Endothelial cell of umbilical vein (primary cell): ENCODE measurements at regions not wholly inside any gene's neighbourhood (a gene's known extent, or its start where the extent isn't known, plus 50 kb on each side); places are given as distances from the start of the nearest gene placed in this dataset.

Experiments
- BruUV-seq: library from RNA; stranded (reverse); fragments of 400-500 nt; replicated peaks from 2 replicates; lab custom pipeline; 2021; lab: Mats Ljungman, UMichigan
- CTCF ChIA-PET: fragments of 300-600, 350-600 bp; sonication (Branson Sonifier 250); formaldehyde crosslinking; loops from one replicate; lab custom pipeline; 2021; ENCODE audit warnings: antibody characterized with exemption, inconsistent platforms; lab: Charles Lee
- POLR2A ChIA-PET: fragments of 300-600, 350-600 bp; sonication (Branson Sonifier 250); formaldehyde crosslinking; loops from one replicate; lab custom pipeline; 2021; ENCODE audit warnings: antibody characterized with exemption, inconsistent platforms; lab: Charles Lee
- DNase-seq: peaks from one replicate; pipeline ENCODE4 v3.0.0-alpha.2; 2011; ENCODE audit warnings: low read depth, low spot score
- FAIRE-seq: peaks from 2 replicates; lab custom pipeline; 2011; peaks lifted over from hg19 to GRCh38; lab: Jason Lieb, UNC
- H2AFZ ChIP-seq: 2 replicates; pipeline ENCODE4 v1.6.0; 2012; ENCODE audit warnings: low read depth, low read length, control low read depth, inconsistent platforms
- H3K27ac ChIP-seq: 2 replicates; pipeline ENCODE4 v1.5.1; 2011; ENCODE audit warnings: low read depth, mild to moderate bottlenecking, control low read depth, low read length, moderate library complexity; ENCODE audit not compliant: insufficient read depth
- H3K27me3 ChIP-seq, 2 experiments: 2 replicates each; pipeline versions ENCODE4 v1.6.0 to v1.6.1; 2011; ENCODE audit warnings: low read length in 2 of 2, mixed read lengths in 1 of 2; ENCODE audit not compliant: control insufficient read depth in 2 of 2, insufficient read depth in 2 of 2
- H3K36me3 ChIP-seq, 2 experiments: 2 replicates in 1 of 2; 3 replicates in 1 of 2; pipeline ENCODE4 v1.5.1; 2011; ENCODE audit warnings: low read length in 2 of 2, mild to moderate bottlenecking in 1 of 2, moderate library complexity in 1 of 2; ENCODE audit not compliant: control insufficient read depth in 2 of 2, insufficient read depth in 2 of 2; ENCODE audit errors: extremely low read depth in 1 of 2
- H3K4me1 ChIP-seq: 3 replicates; pipeline ENCODE4 v1.5.1; 2011; ENCODE audit warnings: mild to moderate bottlenecking, low read length; ENCODE audit not compliant: control insufficient read depth, insufficient read depth; ENCODE audit errors: extremely low read depth
- H3K4me2 ChIP-seq: 2 replicates; pipeline ENCODE4 v1.6.1; 2011; ENCODE audit warnings: low read length, control low read depth, mixed read lengths; ENCODE audit not compliant: insufficient read depth
- H3K4me3 ChIP-seq, 3 experiments: fragments of 200-600 bp in 1 of 3; sonication (generic), shearing (Covaris generic) in 1 of 3; replicated peaks in 1 of 3; 2 replicates each; pipeline ENCODE4 v1.5.1; 2011 to 2016; ENCODE audit warnings: control low read depth in 3 of 3, low read length in 3 of 3, mild to moderate bottlenecking in 2 of 3, inconsistent platforms in 1 of 3, low read depth in 1 of 3, moderate library complexity in 1 of 3; ENCODE audit not compliant: insufficient read depth in 1 of 3
- H3K79me2 ChIP-seq: 2 replicates; pipeline ENCODE4 v1.6.0; 2012; ENCODE audit warnings: low read length, inconsistent platforms; ENCODE audit not compliant: control insufficient read depth, insufficient read depth
- H3K9ac ChIP-seq: replicated peaks from 2 replicates; pipeline ENCODE3; 2011; ENCODE audit warnings: low read length, control low read depth; ENCODE audit not compliant: insufficient read depth; ENCODE audit errors: extremely low read depth
- H3K9me1 ChIP-seq: replicated peaks from 3 replicates; pipeline ENCODE4 v1.6.0; 2011; ENCODE audit warnings: mild to moderate bottlenecking, low read length; ENCODE audit not compliant: control insufficient read depth, insufficient read depth; ENCODE audit errors: extremely low read depth
- H3K9me3 ChIP-seq: replicated peaks from 2 replicates; pipeline ENCODE4 v1.5.1; 2012; ENCODE audit warnings: low read length, inconsistent platforms; ENCODE audit not compliant: control insufficient read depth, insufficient read depth
- H4K20me1 ChIP-seq: replicated peaks from 2 replicates; pipeline ENCODE3; 2011; ENCODE audit warnings: mild to moderate bottlenecking, low read length; ENCODE audit not compliant: control insufficient read depth, insufficient read depth; ENCODE audit errors: extremely low read depth
- CTCF ChIP-seq, 2 donors: IDR thresholded peaks; 1 replicate in 1 of 2; 2 replicates in 1 of 2; pipeline ENCODE4 v1.5.1; 2011; ENCODE audit warnings: low read length in 2 of 2, mild to moderate bottlenecking in 2 of 2, moderate library complexity in 2 of 2, control low read depth in 1 of 2, inconsistent platforms in 1 of 2, low read depth in 1 of 2; ENCODE audit not compliant: insufficient read depth in 1 of 2; ENCODE audit errors: extremely low read depth in 1 of 2
- EZH2 ChIP-seq: IDR thresholded peaks from 2 replicates; pipeline ENCODE4 v1.6.1; 2012; ENCODE audit warnings: borderline replicate concordance, low read depth, mild to moderate bottlenecking, moderate library complexity, low read length, inconsistent platforms; ENCODE audit not compliant: severe bottlenecking
- FOS ChIP-seq: IDR thresholded peaks from 2 replicates; pipeline ENCODE4 v1.6.1; 2011; ENCODE audit warnings: mild to moderate bottlenecking, low read length, moderate library complexity, borderline replicate concordance; ENCODE audit not compliant: insufficient read depth
- GATA2 ChIP-seq: IDR thresholded peaks from 2 replicates; pipeline ENCODE4 v1.7.0; 2011; ENCODE audit warnings: low read depth, mild to moderate bottlenecking, moderate library complexity, mixed read lengths, low read length; ENCODE audit not compliant: insufficient read length, insufficient read depth
- JUN ChIP-seq: IDR thresholded peaks from 2 replicates; pipeline ENCODE4 v1.6.1; 2011; ENCODE audit warnings: borderline replicate concordance, low read depth; ENCODE audit not compliant: insufficient read length, insufficient read depth
- MAX ChIP-seq: IDR thresholded peaks from 2 replicates; pipeline ENCODE4 v1.6.1; 2011; ENCODE audit not compliant: insufficient read depth, insufficient read length
- MYC ChIP-seq: IDR thresholded peaks from one replicate; pipeline ENCODE4 v1.6.1; 2011; ENCODE audit warnings: mild to moderate bottlenecking, low read depth, low read length
- POLR2A ChIP-seq: IDR thresholded peaks from 2 replicates; pipeline ENCODE4 v1.6.1; 2012; ENCODE audit warnings: low read depth, mild to moderate bottlenecking, control low read depth, low read length
- POLR2AphosphoS5 ChIP-seq: IDR thresholded peaks from 2 replicates; pipeline ENCODE4 v1.6.1; 2012; ENCODE audit warnings: low read depth, mild to moderate bottlenecking, control low read depth, low read length, moderate library complexity; ENCODE audit not compliant: insufficient read depth
- dilution Hi-C: fragments of 300-500 bp; cut with MboI; formaldehyde crosslinking; loops from one replicate; pipeline ENCODE4 v1.15.0; 2019; ENCODE audit warnings: low sequenced_read_pairs; ENCODE audit not compliant: extremely low pct_ligation_motif_present
- intact Hi-C: fragments of 100-400 bp; cut with micrococcal nuclease; formaldehyde crosslinking; loops from one replicate; pipeline ENCODE4 v1.10.0; 2022

- BruUV-seq = no TSS peak
- TF ChIP-seq EZH2 (no peak), CTCF (IDR thresholded peaks at IDR 0.05; ENCODE audit: extremely low read depth in 1 of 2, insufficient read depth in 1 of 2, low read depth in 1 of 2, low read length in 2 of 2) (no peak), JUN (no peak), FOS (no peak), MAX (no peak), MYC (no peak), POLR2AphosphoS5 (no peak), GATA2 (no peak), POLR2A (no peak)
- H3K79me2 ChIP-seq = no peaks in the 10 kb centered on the region
- H2AFZ ChIP-seq = no peak overlapping the region
- H3K4me3 ChIP-seq = no peak overlapping the region
- intact Hi-C loops (no loop called here), dilution Hi-C loops (no loop called here)
- FAIRE-seq (no peak), DNase-seq (no peak)
- H3K4me2 ChIP-seq = no peak overlapping the region
- peaks cover 0 to 2% of the 10 kb centered on the region in 2 experiments for H3K27me3 ChIP-seq
- H3K9me1 ChIP-seq = no peaks in the 10 kb centered on the region
- H3K4me1 ChIP-seq = no peaks in the 10 kb centered on the region
- ChIA-PET CTCF (no interaction called here), POLR2A (no interaction called here)
- no peaks in the 10 kb centered on the region for H4K20me1 ChIP-seq
- no peaks in the 10 kb centered on the region for H3K9me3 ChIP-seq
- H3K9ac ChIP-seq = no peak overlapping the region
- H3K36me3 ChIP-seq = no peaks in the 10 kb centered on the region
- H3K27ac ChIP-seq = no peak overlapping the region
Observed at GRCh38 chr10:33602278-33602677, 267.8 kb upstream of the NRP1 start.
